ENCODE measurements at regions not wholly inside any gene's neighbourhood (a gene's known extent, or its start where the extent isn't known, plus 50 kb on each side); places are given as distances from the start of the nearest gene placed in this dataset.

DNA sequence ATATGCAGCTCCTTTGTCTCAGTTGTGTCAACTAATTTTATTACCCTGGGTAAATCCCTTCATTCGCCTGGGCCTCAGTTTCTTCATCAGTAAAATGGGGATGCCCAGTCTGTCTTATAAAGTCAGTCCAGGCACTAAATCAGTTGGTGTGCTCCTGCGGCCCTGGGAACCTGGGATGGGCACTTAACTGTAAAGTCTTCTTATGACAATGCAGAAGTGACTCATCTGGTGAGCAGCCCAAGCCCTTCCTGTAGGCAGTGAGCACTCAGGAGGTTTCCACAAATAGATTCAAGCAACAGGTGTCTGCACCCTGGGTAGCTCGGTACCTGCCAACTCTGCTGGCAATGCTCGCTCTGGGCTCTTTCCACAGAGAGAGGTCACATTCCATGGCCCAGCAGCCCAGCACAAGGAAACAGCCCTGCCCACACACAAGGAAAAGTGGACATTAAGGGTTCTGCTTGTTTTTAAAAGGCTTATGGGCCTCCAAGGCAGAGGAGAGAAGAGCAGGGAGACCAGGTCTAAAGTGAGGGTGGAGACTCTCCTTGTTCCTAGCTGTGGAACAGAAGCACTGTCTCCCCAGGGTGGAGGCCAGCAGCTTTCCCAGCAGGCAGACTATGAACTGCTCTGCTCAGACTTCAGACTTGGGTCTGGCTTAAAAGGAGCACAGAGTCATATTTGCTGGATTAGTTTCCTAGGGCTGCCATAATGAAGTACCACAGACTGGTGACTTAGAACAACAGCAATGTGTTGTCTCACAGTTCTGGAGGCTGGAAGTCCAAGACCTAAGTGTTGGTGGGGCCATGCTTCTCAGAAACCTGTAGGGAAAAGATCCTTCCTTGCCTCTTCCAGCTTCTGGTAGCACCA is 89.7 kb upstream of the ADRA1B start:
- no peaks in the 10 kb centered on the region for H3K36me3 Mint-ChIP-seq (ENCODE audit: insufficient read depth)
- no peak overlapping the region for H3K4me3 Mint-ChIP-seq (ENCODE audit: low read depth)
- H3K9me3 Mint-ChIP-seq (ENCODE audit: low read depth): no peaks in the 10 kb centered on the region
- no peak overlapping the region for H3K27ac Mint-ChIP-seq
- no peaks in the 10 kb centered on the region for H3K4me1 Mint-ChIP-seq (ENCODE audit: low read depth)
- TF ChIP-seq, protein P1, sequence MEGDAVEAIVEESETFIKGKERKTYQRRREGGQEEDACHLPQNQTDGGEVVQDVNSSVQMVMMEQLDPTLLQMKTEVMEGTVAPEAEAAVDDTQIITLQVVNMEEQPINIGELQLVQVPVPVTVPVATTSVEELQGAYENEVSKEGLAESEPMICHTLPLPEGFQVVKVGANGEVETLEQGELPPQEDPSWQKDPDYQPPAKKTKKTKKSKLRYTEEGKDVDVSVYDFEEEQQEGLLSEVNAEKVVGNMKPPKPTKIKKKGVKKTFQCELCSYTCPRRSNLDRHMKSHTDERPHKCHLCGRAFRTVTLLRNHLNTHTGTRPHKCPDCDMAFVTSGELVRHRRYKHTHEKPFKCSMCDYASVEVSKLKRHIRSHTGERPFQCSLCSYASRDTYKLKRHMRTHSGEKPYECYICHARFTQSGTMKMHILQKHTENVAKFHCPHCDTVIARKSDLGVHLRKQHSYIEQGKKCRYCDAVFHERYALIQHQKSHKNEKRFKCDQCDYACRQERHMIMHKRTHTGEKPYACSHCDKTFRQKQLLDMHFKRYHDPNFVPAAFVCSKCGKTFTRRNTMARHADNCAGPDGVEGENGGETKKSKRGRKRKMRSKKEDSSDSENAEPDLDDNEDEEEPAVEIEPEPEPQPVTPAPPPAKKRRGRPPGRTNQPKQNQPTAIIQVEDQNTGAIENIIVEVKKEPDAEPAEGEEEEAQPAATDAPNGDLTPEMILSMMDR (IDR thresholded peaks at IDR 0.05; ENCODE audit: unreplicated experiment): no peak
- H3K27me3 Mint-ChIP-seq: peaks cover 2% of the 10 kb centered on the region
- DNase-seq (ENCODE audit: low spot score, unreplicated experiment): no peak

- no peak for DNase-seq (ENCODE audit: low spot score, unreplicated experiment)
- no peaks in the 10 kb centered on the region for H3K36me3 Mint-ChIP-seq (ENCODE audit: insufficient read depth)
- H3K27me3 Mint-ChIP-seq: no peaks in the 10 kb centered on the region
- H3K9me3 Mint-ChIP-seq (ENCODE audit: low read depth): no peaks in the 10 kb centered on the region
- TF ChIP-seq, protein P1 (IDR thresholded peaks at IDR 0.05; ENCODE audit: unreplicated experiment): no peak
- H3K4me3 Mint-ChIP-seq (ENCODE audit: low read depth): no peak overlapping the region
- no peak overlapping the region for H3K27ac Mint-ChIP-seq
- H3K4me1 Mint-ChIP-seq (ENCODE audit: low read depth): no peaks in the 10 kb centered on the region
Measured at GRCh38 chr5:159827861-159828260, 88.4 kb upstream of the ADRA1B start.

DNA sequence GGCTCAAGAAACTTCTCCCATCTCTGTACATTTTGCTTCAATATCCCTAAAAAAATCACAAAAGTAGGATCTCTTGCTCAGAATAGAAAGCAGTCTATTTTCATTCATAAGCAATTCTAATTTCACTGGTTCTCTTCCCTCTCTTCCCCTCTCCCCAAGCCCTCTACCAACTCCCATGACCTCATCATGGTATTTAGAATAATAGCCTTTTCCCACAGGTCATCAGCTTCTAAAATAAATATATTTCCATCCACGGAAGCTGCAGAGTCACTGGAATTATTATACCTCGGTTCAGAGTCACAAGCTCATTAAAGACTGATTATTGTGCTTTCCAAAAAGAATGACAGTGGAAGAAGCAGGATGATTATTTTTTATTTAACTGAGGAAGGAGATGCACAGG is 84.2 kb upstream of the ADRA1B start:
- no peak overlapping the region for H3K4me3 Mint-ChIP-seq (ENCODE audit: low read depth)
- H3K27me3 Mint-ChIP-seq: no peaks in the 10 kb centered on the region
- H3K27ac Mint-ChIP-seq: no peak overlapping the region
- H3K9me3 Mint-ChIP-seq (ENCODE audit: low read depth): no peaks in the 10 kb centered on the region
- TF ChIP-seq, protein P1 (IDR thresholded peaks at IDR 0.05; ENCODE audit: unreplicated experiment): no peak
- DNase-seq (ENCODE audit: low spot score, unreplicated experiment): no peak
- no peaks in the 10 kb centered on the region for H3K36me3 Mint-ChIP-seq (ENCODE audit: insufficient read depth)
- H3K4me1 Mint-ChIP-seq (ENCODE audit: low read depth): no peaks in the 10 kb centered on the region

DNA sequence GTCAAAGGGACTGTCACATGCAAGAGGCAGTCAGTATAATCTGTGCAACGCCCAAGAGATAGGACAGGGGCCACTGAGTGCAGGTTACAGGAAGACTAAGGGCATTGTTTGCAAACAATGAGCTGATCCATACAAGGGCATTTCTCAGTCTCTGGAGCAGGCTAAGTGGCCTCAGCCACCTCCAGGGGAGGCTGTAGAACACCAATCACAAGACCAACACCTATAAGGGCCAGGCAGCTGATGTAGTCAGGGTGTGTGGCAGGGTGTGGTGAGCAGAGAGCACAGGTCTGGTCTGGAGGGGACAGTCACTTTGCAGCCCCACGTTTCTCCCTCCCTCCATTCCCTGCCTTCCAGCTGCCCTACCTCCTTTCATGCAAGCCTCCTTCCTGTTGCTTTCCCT is 83.2 kb upstream of the ADRA1B start:
- H3K4me3 Mint-ChIP-seq (ENCODE audit: low read depth): no peak overlapping the region
- no peaks in the 10 kb centered on the region for H3K9me3 Mint-ChIP-seq (ENCODE audit: low read depth)
- no peak for DNase-seq (ENCODE audit: low spot score, unreplicated experiment)
- H3K4me1 Mint-ChIP-seq (ENCODE audit: low read depth): no peaks in the 10 kb centered on the region
- H3K27me3 Mint-ChIP-seq: no peaks in the 10 kb centered on the region
- TF ChIP-seq, protein P1 (IDR thresholded peaks at IDR 0.05; ENCODE audit: unreplicated experiment): no peak
- H3K36me3 Mint-ChIP-seq (ENCODE audit: insufficient read depth): no peaks in the 10 kb centered on the region
- H3K27ac Mint-ChIP-seq: no peak overlapping the region

- H3K27me3 Mint-ChIP-seq: no peaks in the 10 kb centered on the region
- TF ChIP-seq, protein P1 (IDR thresholded peaks at IDR 0.05; ENCODE audit: unreplicated experiment): no peak
- DNase-seq (ENCODE audit: low spot score, unreplicated experiment): no peak
- H3K4me3 Mint-ChIP-seq (ENCODE audit: low read depth): no peak overlapping the region
- no peaks in the 10 kb centered on the region for H3K4me1 Mint-ChIP-seq (ENCODE audit: low read depth)
- H3K9me3 Mint-ChIP-seq (ENCODE audit: low read depth): no peaks in the 10 kb centered on the region
- H3K27ac Mint-ChIP-seq: no peak overlapping the region
- no peaks in the 10 kb centered on the region for H3K36me3 Mint-ChIP-seq (ENCODE audit: insufficient read depth)
Measured at GRCh38 chr5:159833846-159834245, 82.4 kb upstream of the ADRA1B start.
